ENCODE measurements at regions not wholly inside any gene's neighbourhood (a gene's known extent, or its start where the extent isn't known, plus 50 kb on each side); places are given as distances from the start of the nearest gene placed in this dataset.

- no peak overlapping the region for H3K4me3 ChIP-seq (ENCODE audit: control extremely low read depth in 1 of 5, extremely low read depth in 1 of 5, insufficient read depth in 1 of 5, low read depth in 2 of 5, low read length in 4 of 5)
- no peaks in the 10 kb centered on the region for H3K27me3 ChIP-seq (replicated peaks in 1 of 4; ENCODE audit: control extremely low read depth in 1 of 4, control insufficient read depth in 3 of 4, insufficient read depth in 4 of 4, low read length in 3 of 4)
- H3K27ac ChIP-seq (ENCODE audit: low read length in 2 of 2) = no peak overlapping the region
- TF ChIP-seq EZH2 (IDR thresholded peaks at IDR 0.05; ENCODE audit: borderline replicate concordance, insufficient read depth, low read depth, low read length, poor library complexity, severe bottlenecking) = no peak
- TF ChIP-seq, protein P1, sequence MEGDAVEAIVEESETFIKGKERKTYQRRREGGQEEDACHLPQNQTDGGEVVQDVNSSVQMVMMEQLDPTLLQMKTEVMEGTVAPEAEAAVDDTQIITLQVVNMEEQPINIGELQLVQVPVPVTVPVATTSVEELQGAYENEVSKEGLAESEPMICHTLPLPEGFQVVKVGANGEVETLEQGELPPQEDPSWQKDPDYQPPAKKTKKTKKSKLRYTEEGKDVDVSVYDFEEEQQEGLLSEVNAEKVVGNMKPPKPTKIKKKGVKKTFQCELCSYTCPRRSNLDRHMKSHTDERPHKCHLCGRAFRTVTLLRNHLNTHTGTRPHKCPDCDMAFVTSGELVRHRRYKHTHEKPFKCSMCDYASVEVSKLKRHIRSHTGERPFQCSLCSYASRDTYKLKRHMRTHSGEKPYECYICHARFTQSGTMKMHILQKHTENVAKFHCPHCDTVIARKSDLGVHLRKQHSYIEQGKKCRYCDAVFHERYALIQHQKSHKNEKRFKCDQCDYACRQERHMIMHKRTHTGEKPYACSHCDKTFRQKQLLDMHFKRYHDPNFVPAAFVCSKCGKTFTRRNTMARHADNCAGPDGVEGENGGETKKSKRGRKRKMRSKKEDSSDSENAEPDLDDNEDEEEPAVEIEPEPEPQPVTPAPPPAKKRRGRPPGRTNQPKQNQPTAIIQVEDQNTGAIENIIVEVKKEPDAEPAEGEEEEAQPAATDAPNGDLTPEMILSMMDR (IDR thresholded peaks at IDR 0.05) = no peak
- H3K4me1 Mint-ChIP-seq = no peaks in the 10 kb centered on the region
- no peak overlapping the region for H3K9ac ChIP-seq (ENCODE audit: low read length)
- DNase-seq (no peak), ATAC-seq (ENCODE audit: low read depth) (no peak)
- ChIA-PET POLR2A (no interaction called here), CTCF (no interaction called here)
- H3K36me3 ChIP-seq (replicated peaks in 1 of 2; ENCODE audit: control extremely low read depth in 1 of 2, control insufficient read depth in 1 of 2, extremely low read depth in 1 of 2, insufficient read depth in 2 of 2, low read length in 1 of 2) = no peaks in the 10 kb centered on the region
- H3K9me3 ChIP-seq (ENCODE audit: control extremely low read depth in 1 of 3, control insufficient read depth in 2 of 3, insufficient read depth in 1 of 3, low read length in 2 of 3) = no peaks in the 10 kb centered on the region
- H3K4me3 Mint-ChIP-seq = no peak overlapping the region
- H3K27me3 Mint-ChIP-seq = no peaks in the 10 kb centered on the region
- peaks cover 2% of the 10 kb centered on the region for H3K9me3 Mint-ChIP-seq (ENCODE audit: insufficient read depth)
- no peaks in the 10 kb centered on the region for H3K79me2 ChIP-seq (ENCODE audit: control insufficient read depth, insufficient read depth, low read length)
- H4K20me1 ChIP-seq (ENCODE audit: control insufficient read depth, insufficient read depth, low read length, poor library complexity, severe bottlenecking) = no peaks in the 10 kb centered on the region
- no peaks in the 10 kb centered on the region for H3K4me1 ChIP-seq (ENCODE audit: control insufficient read depth in 2 of 2, insufficient read depth in 2 of 2, low read length in 2 of 2)
- H3K27ac Mint-ChIP-seq = no peak overlapping the region
- H2AFZ ChIP-seq (ENCODE audit: insufficient read depth, low read depth, low read length, poor library complexity, severe bottlenecking) = no peak overlapping the region
- intact Hi-C loops (cut with micrococcal nuclease) = no loop called here
- no peak overlapping the region for H3K4me2 ChIP-seq (replicated peaks; ENCODE audit: low read depth, low read length, poor library complexity, severe bottlenecking)
These were observed 708.9 kb upstream of the RIOK2 start for GRCh38 chr5:97891971-97892370.

DNA sequence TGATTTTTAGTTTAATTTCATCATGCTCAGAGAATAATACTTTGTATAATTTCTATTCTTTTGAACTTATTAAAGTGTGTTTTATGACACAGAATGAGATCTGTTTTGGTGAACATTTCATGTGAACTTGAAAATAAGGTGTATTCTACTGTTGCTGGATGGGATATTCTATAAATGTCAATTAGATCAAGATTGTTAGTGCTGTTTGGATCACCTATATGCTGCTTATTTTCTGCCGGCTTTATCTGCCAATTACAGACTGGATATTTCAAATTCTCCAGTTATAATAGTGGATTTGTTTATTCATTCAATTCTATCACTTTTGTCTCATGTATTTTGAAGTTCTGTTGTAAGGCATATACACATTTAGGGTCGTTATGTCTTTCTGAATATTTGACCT, 720.7 kb upstream of the RIOK2 start:
- ATAC-seq (ENCODE audit: low read depth) (no peak), DNase-seq (no peak)
- Mint-ChIP-seq H3K27ac (no peak overlapping the region), H3K4me1 (no peaks in the 10 kb centered on the region), H3K27me3 (no peaks in the 10 kb centered on the region), H3K4me3 (no peak overlapping the region), H3K9me3 (ENCODE audit: insufficient read depth) (no peaks in the 10 kb centered on the region)
- Histone ChIP-seq H3K4me3 (ENCODE audit: control extremely low read depth in 1 of 5, extremely low read depth in 1 of 5, insufficient read depth in 1 of 5, low read depth in 2 of 5, low read length in 4 of 5) (no peak overlapping the region), H3K79me2 (ENCODE audit: control insufficient read depth, insufficient read depth, low read length) (no peaks in the 10 kb centered on the region), H3K9me3 (ENCODE audit: control extremely low read depth in 1 of 3, control insufficient read depth in 2 of 3, insufficient read depth in 1 of 3, low read length in 2 of 3) (peaks cover 0 to 8% (median 3%) of the 10 kb centered on the region in 3 donors), H3K4me1 (ENCODE audit: control insufficient read depth in 2 of 2, insufficient read depth in 2 of 2, low read length in 2 of 2) (no peaks in the 10 kb centered on the region), H4K20me1 (ENCODE audit: control insufficient read depth, insufficient read depth, low read length, poor library complexity, severe bottlenecking) (no peaks in the 10 kb centered on the region), H3K27ac (ENCODE audit: low read length in 2 of 2) (no peak overlapping the region), H3K27me3 (replicated peaks in 1 of 4; ENCODE audit: control extremely low read depth in 1 of 4, control insufficient read depth in 3 of 4, insufficient read depth in 4 of 4, low read length in 3 of 4) (no peaks in the 10 kb centered on the region), H2AFZ (ENCODE audit: insufficient read depth, low read depth, low read length, poor library complexity, severe bottlenecking) (no peak overlapping the region), H3K4me2 (replicated peaks; ENCODE audit: low read depth, low read length, poor library complexity, severe bottlenecking) (no peak overlapping the region), H3K9ac (ENCODE audit: low read length) (no peak overlapping the region), H3K36me3 (replicated peaks in 1 of 2; ENCODE audit: control extremely low read depth in 1 of 2, control insufficient read depth in 1 of 2, extremely low read depth in 1 of 2, insufficient read depth in 2 of 2, low read length in 1 of 2) (no peaks in the 10 kb centered on the region)
- intact Hi-C loops (cut with micrococcal nuclease) = no loop called here
- WGBS (ENCODE audit: insufficient coverage) = no CpG with 5 or more reads among the region's 2 CpGs
- TF ChIP-seq, protein P1 (IDR thresholded peaks at IDR 0.05) = no peak
- TF ChIP-seq EZH2 (IDR thresholded peaks at IDR 0.05; ENCODE audit: borderline replicate concordance, insufficient read depth, low read depth, low read length, poor library complexity, severe bottlenecking) = no peak
- POLR2A ChIA-PET = no interaction called here
- CTCF ChIA-PET = no interaction called here
